H1 (cell line): ENCODE measurements at regions not wholly inside any gene's neighbourhood (a gene's known extent, or its start where the extent isn't known, plus 50 kb on each side); places are given as distances from the start of the nearest gene placed in this dataset.

Experiments used
- CTCF ChIA-PET: fragments of 300-600 bp; sonication (Branson Sonifier 250); formaldehyde crosslinking; loops from one replicate; lab custom pipeline; 2021; ENCODE audit not compliant: partially characterized antibody; lab: Charles Lee
- POLR2A ChIA-PET: fragments of 300-600 bp; sonication (Branson Sonifier 250); formaldehyde crosslinking; loops from one replicate; lab custom pipeline; 2021; ENCODE audit warnings: inconsistent platforms; ENCODE audit not compliant: partially characterized antibody; lab: Charles Lee
- DNase-seq, 2 experiments: peaks; one replicate each; pipeline versions ENCODE4 v3.0.0 to v3.0.0-alpha.2; 2010 to 2022; ENCODE audit warnings: low spot score in 2 of 2, low read depth in 1 of 2, mixed read lengths in 1 of 2
- FAIRE-seq: peaks from 2 replicates; lab custom pipeline; 2011; peaks lifted over from hg19 to GRCh38; lab: Jason Lieb, UNC
- H2AFZ ChIP-seq: 2 replicates; pipeline ENCODE4 v1.8.1; 2012; ENCODE audit warnings: low read length, inconsistent platforms
- H2AK5ac ChIP-seq: 2 replicates; pipeline ENCODE4 v1.6.1; 2013; ENCODE audit warnings: low read depth, low read length
- H2BK120ac ChIP-seq: replicated peaks from 2 replicates; pipeline ENCODE3; 2013; ENCODE audit warnings: low read depth, low read length, inconsistent platforms
- H2BK12ac ChIP-seq: 2 replicates; pipeline ENCODE4 v1.6.1; 2013; ENCODE audit warnings: low read depth, low read length
- H2BK15ac ChIP-seq: 2 replicates; pipeline ENCODE4 v1.6.1; 2013; ENCODE audit warnings: low read length
- H2BK20ac ChIP-seq: 2 replicates; pipeline ENCODE4 v1.6.1; 2013; ENCODE audit warnings: low read length
- H2BK5ac ChIP-seq: 2 replicates; pipeline ENCODE4 v1.6.1; 2013; ENCODE audit warnings: low read depth, low read length
- H3K14ac ChIP-seq: 2 replicates; pipeline ENCODE4 v1.6.1; 2013; ENCODE audit warnings: inconsistent platforms; ENCODE audit not compliant: insufficient read length
- H3K18ac ChIP-seq: 2 replicates; pipeline ENCODE4 v1.6.1; 2013; ENCODE audit warnings: low read length; ENCODE audit errors: extremely low read depth
- H3K23ac ChIP-seq: 2 replicates; pipeline ENCODE4 v1.6.1; 2013; ENCODE audit warnings: inconsistent platforms; ENCODE audit not compliant: insufficient read length
- H3K23me2 ChIP-seq: 2 replicates; pipeline ENCODE4 v1.6.1; 2013; ENCODE audit warnings: low read depth, low read length
- H3K27ac ChIP-seq: 2 replicates; pipeline ENCODE4 v1.6.1; 2011; ENCODE audit warnings: low read depth, low read length, inconsistent platforms
- H3K27me3 ChIP-seq, 4 experiments: replicated peaks in 1 of 4; 1 replicate in 1 of 4; 2 replicates in 3 of 4; pipeline versions ENCODE4 v1.6.1 to v1.8.1; 2011 to 2013; ENCODE audit warnings: low read length in 3 of 4, mild to moderate bottlenecking in 3 of 4, inconsistent platforms in 2 of 4, mixed read lengths in 2 of 4, moderate library complexity in 1 of 4; ENCODE audit not compliant: control insufficient read depth in 3 of 4, insufficient read depth in 3 of 4; ENCODE audit errors: extremely low read depth in 1 of 4
- H3K36me3 ChIP-seq, 4 experiments: 2 replicates each; pipeline versions ENCODE4 v1.6.1 to v1.8.1; 2011 to 2013; ENCODE audit warnings: mild to moderate bottlenecking in 4 of 4, low read length in 3 of 4, moderate library complexity in 2 of 4, control low read depth in 1 of 4, inconsistent platforms in 1 of 4; ENCODE audit not compliant: insufficient read depth in 4 of 4, control insufficient read depth in 2 of 4
- H3K4ac ChIP-seq: replicated peaks from 2 replicates; pipeline ENCODE3; 2013; ENCODE audit warnings: low read length, low read depth, mixed read lengths, inconsistent platforms; ENCODE audit not compliant: insufficient read length
- H3K4me1 ChIP-seq, 4 experiments: replicated peaks in 1 of 4; 1 replicate in 1 of 4; 2 replicates in 3 of 4; pipeline versions ENCODE4 v1.6.1 to v1.8.1; 2011 to 2013; ENCODE audit warnings: low read length in 3 of 4, inconsistent platforms in 2 of 4, mixed read lengths in 1 of 4; ENCODE audit not compliant: insufficient read depth in 4 of 4, control insufficient read depth in 3 of 4
- H3K4me2 ChIP-seq, 2 experiments: 2 replicates each; pipeline versions ENCODE4 v1.6.1 to v1.8.1; 2011 to 2013; ENCODE audit warnings: low read depth in 2 of 2, low read length in 2 of 2, control low read depth in 1 of 2, inconsistent platforms in 1 of 2, mild to moderate bottlenecking in 1 of 2; ENCODE audit not compliant: insufficient read depth in 1 of 2
- H3K4me3 ChIP-seq, 4 experiments: fragments of 200-600, 300-600 bp in 1 of 4; sonication (generic), shearing (Covaris generic), sonication (Bioruptor Twin) in 1 of 4; 2 replicates each; pipeline versions ENCODE4 v1.5.1 to v1.8.1; 2011 to 2016; ENCODE audit warnings: low read length in 4 of 4, low read depth in 3 of 4, control low read depth in 2 of 4, inconsistent platforms in 2 of 4, mild to moderate bottlenecking in 2 of 4, mixed read lengths in 1 of 4, moderate library complexity in 1 of 4; ENCODE audit not compliant: insufficient read depth in 2 of 4; ENCODE audit errors: extremely low read depth in 1 of 4
- H3K56ac ChIP-seq: replicated peaks from 2 replicates; pipeline ENCODE3; 2013; ENCODE audit warnings: low read depth, mild to moderate bottlenecking, mixed read lengths, low read length, inconsistent platforms; ENCODE audit not compliant: insufficient read length
- H3K79me1 ChIP-seq: 2 replicates; pipeline ENCODE4 v1.6.1; 2013; ENCODE audit warnings: low read depth, low read length, control low read depth
- H3K79me2 ChIP-seq, 2 experiments: 2 replicates each; pipeline versions ENCODE4 v1.6.1 to v1.8.1; 2012 to 2013; ENCODE audit warnings: low read length in 2 of 2, mild to moderate bottlenecking in 2 of 2, inconsistent platforms in 1 of 2; ENCODE audit not compliant: insufficient read depth in 2 of 2, control insufficient read depth in 1 of 2
- H3K9ac ChIP-seq, 4 experiments: replicated peaks in 1 of 4; 1 replicate in 1 of 4; 2 replicates in 3 of 4; pipeline versions ENCODE4 v1.6.1 to v1.8.1; 2011 to 2013; ENCODE audit warnings: low read depth in 3 of 4, low read length in 3 of 4, control low read depth in 2 of 4, mild to moderate bottlenecking in 2 of 4, moderate library complexity in 2 of 4, inconsistent platforms in 1 of 4; ENCODE audit errors: extremely low read depth in 1 of 4
- H3K9me3 ChIP-seq, 2 experiments: 2 replicates each; pipeline versions ENCODE4 v1.6.1 to v1.8.1; 2012 to 2013; ENCODE audit warnings: mild to moderate bottlenecking in 2 of 2, moderate library complexity in 2 of 2, control low read depth in 1 of 2, inconsistent platforms in 1 of 2, low read depth in 1 of 2, low read length in 1 of 2, mixed read lengths in 1 of 2; ENCODE audit not compliant: insufficient read depth in 2 of 2
- H4K20me1 ChIP-seq, 2 experiments: replicated peaks in 1 of 2; 2 replicates each; pipeline versions ENCODE3 to v1.8.1; 2011 to 2013; ENCODE audit warnings: inconsistent platforms in 2 of 2, low read length in 2 of 2, mild to moderate bottlenecking in 1 of 2; ENCODE audit not compliant: insufficient read depth in 2 of 2, control insufficient read depth in 1 of 2
- H4K5ac ChIP-seq: 2 replicates; pipeline ENCODE4 v1.6.1; 2013; ENCODE audit warnings: low read length, low read depth, mixed read lengths, inconsistent platforms; ENCODE audit not compliant: insufficient read length
- H4K8ac ChIP-seq: 2 replicates; pipeline ENCODE4 v1.8.0; 2013; ENCODE audit warnings: mild to moderate bottlenecking, moderate library complexity, low read length, inconsistent platforms; ENCODE audit not compliant: insufficient read depth; ENCODE audit errors: extremely low read depth
- H4K91ac ChIP-seq: replicated peaks from 2 replicates; pipeline ENCODE3; 2013; ENCODE audit warnings: low read length, mixed read lengths, inconsistent platforms; ENCODE audit not compliant: insufficient read length
- CREB1 ChIP-seq: IDR thresholded peaks from 2 replicates; pipeline ENCODE4 v1.6.1; 2012; ENCODE audit warnings: inconsistent platforms
- EGR1 ChIP-seq: IDR thresholded peaks from 2 replicates; pipeline ENCODE4 v1.6.1; 2011; ENCODE audit warnings: low read depth, low read length, borderline replicate concordance
- GABPA ChIP-seq: IDR thresholded peaks from 2 replicates; pipeline ENCODE4 v1.6.1; 2011; ENCODE audit warnings: mild to moderate bottlenecking, low read length, moderate library complexity, borderline replicate concordance; ENCODE audit not compliant: insufficient read depth
- JUND ChIP-seq: IDR thresholded peaks from 2 replicates; pipeline ENCODE4 v1.6.1; 2011; ENCODE audit warnings: mild to moderate bottlenecking, improper control_type of control experiment, low read length
- KDM5A ChIP-seq: fragments of 200-600 bp; IDR thresholded peaks from 2 replicates; pipeline ENCODE4 v1.7.1; 2012; ENCODE audit warnings: mild to moderate bottlenecking, low read length, inconsistent platforms, mixed read lengths
- POU5F1 ChIP-seq: IDR thresholded peaks from 2 replicates; pipeline ENCODE4 v1.6.1; 2011; ENCODE audit warnings: low read depth, mild to moderate bottlenecking, low read length, moderate library complexity
- YY1 ChIP-seq: IDR thresholded peaks from 2 replicates; pipeline ENCODE4 v1.6.1; 2011; ENCODE audit warnings: low read depth, mild to moderate bottlenecking, low read length
- WGBS, 2 experiments: shearing (Covaris generic) in 1 of 2; methylation state at CpG; one replicate each; pipeline versions ENCODE4 v1.1.6 to v1.1.7; 2013 to 2015; ENCODE audit warnings: low lambda C conversion rate in 2 of 2, mixed read lengths in 2 of 2, inconsistent platforms in 1 of 2, low coverage in 1 of 2, missing lambda C conversion rate in 1 of 2; ENCODE audit not compliant: insufficient replicate concordance in 2 of 2, insufficient coverage in 1 of 2, insufficient read length in 1 of 2; ENCODE audit errors: extremely low coverage in 1 of 2, missing lambda C conversion rate in 1 of 2; 5-methylcytosine and 5-hydroxymethylcytosine counted together

GRCh38 chr7:31432836-31433340 is 81.0 kb upstream of the ITPRID1 start:
- no peak for TF ChIP-seq EGR1
- TF ChIP-seq GABPA: no peak
- TF ChIP-seq KDM5A: no peak
- TF ChIP-seq JUND: no peak
- no peak for TF ChIP-seq POU5F1
- TF ChIP-seq CREB1: no peak
- TF ChIP-seq YY1: no peak
- no peaks in the 10 kb centered on the region for H3K23me2 ChIP-seq
- H3K27me3 ChIP-seq: no peaks in the 10 kb centered on the region
- H3K14ac ChIP-seq: no peak overlapping the region
- ChIA-PET POLR2A (no interaction called here), CTCF (interaction anchor here (0.5 to 2.4 kb wide), 7 partner anchors 11 to 96 kb away, joined by 3 to 10 read pairs (median 3); no protein-coding TSS in a partner anchor)
- H3K36me3 ChIP-seq: no peaks in the 10 kb centered on the region
- no peak overlapping the region for H3K4me2 ChIP-seq
- no peaks in the 10 kb centered on the region for H4K20me1 ChIP-seq
- no peak overlapping the region for H2BK20ac ChIP-seq
- H3K79me1 ChIP-seq: no peaks in the 10 kb centered on the region
- H2AK5ac ChIP-seq: no peak overlapping the region
- H2BK12ac ChIP-seq: no peak overlapping the region
- 90% methylated on average over 6 of the region's 6 CpGs; no CpG with 5 or more reads in 1 of the 2 experiments for WGBS, 2 experiments
- H2BK120ac ChIP-seq: no peak overlapping the region
- H3K4me1 ChIP-seq: no peaks in the 10 kb centered on the region
- no peak overlapping the region for H3K4me3 ChIP-seq
- H2BK5ac ChIP-seq: no peak overlapping the region
- no peak overlapping the region for H4K8ac ChIP-seq
- H2AFZ ChIP-seq: no peak overlapping the region
- no peaks in the 10 kb centered on the region for H3K9me3 ChIP-seq
- no peak overlapping the region for H3K4ac ChIP-seq
- H3K79me2 ChIP-seq: no peaks in the 10 kb centered on the region
- no peak overlapping the region for H3K18ac ChIP-seq
- no peak overlapping the region for H4K5ac ChIP-seq
- H3K27ac ChIP-seq: no peak overlapping the region
- H4K91ac ChIP-seq: no peak overlapping the region
- no peak for FAIRE-seq
- DNase-seq: no peak
- no peak overlapping the region for H3K23ac ChIP-seq
- H3K9ac ChIP-seq: no peak overlapping the region
- no peak overlapping the region for H3K56ac ChIP-seq
- H2BK15ac ChIP-seq: no peak overlapping the region
